HG02678 (cell line): ENCODE measurements at regions not wholly inside any gene's neighbourhood (a gene's known extent, or its start where the extent isn't known, plus 50 kb on each side); places are given as distances from the start of the nearest gene placed in this dataset.
"Not testable (repeated sequence)": the region's sequence is repeated elsewhere in the genome, so short reads cannot be mapped to it uniquely, and the experiment has no call there.

ENCODE experiments used
- ATAC-seq: cut with Tn5 transposase; IDR thresholded peaks from one replicate; pipeline ENCODE4 v1.9.1; 2021; ENCODE audit warnings: mild to moderate bottlenecking, moderate library complexity; ENCODE audit not compliant: unreplicated experiment

DNA sequence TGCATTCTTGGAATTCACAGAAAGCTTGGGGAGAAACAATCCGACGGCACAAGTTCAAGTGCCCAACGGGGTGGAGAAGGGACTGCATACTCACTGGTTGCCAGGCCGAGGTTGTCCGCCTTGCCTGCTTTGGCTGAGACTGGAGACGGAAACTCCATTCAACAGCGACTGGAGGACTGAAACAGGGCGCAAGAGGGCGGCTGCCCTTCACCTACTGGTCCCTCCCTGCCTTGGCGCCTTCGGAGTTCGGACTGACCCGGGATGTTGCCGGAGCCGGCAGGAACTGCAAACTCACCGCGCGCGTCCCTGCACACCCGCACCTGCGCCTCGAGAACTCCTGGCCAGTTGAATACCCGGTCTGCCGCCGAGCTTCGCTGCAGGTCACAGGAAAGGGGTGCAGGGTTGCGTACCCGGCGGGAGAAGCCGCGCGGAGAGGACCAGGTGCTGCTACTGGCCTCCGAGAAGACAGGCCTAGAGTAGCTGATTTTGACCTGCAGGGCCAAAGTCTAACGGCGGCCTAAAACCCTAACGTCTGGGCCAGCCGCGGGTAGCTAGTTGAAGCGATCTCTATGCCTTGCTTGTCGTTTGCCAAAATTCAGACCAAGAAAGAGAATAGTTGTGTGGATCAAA, 132.9 kb downstream of the FAM72B start:
- not testable (repeated sequence) for ATAC-seq

- ATAC-seq: not testable (repeated sequence)
Measured at GRCh38 chr1:121052081-121052660, 132.0 kb downstream of the FAM72B start.

DNA sequence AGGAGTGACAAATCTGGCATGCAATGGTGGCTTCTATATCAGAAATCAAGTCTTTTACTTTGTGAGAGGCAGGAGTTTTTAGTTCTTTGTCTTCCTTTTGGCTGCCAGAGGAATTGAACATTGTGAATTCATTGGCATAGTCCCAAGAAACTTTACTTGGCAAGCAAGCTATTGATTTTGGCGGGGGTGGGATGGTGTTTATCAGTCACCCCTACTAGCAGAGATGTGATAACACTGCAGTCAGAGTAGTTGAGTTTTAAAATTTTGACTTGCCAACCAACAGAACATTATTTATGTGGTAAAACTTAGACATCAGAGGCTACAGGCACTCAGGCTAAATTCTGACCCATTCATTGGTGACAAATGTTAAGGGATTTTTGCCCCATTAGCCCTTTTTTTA, 129.2 kb downstream of the FAM72B start:
- not testable (repeated sequence) for ATAC-seq

DNA sequence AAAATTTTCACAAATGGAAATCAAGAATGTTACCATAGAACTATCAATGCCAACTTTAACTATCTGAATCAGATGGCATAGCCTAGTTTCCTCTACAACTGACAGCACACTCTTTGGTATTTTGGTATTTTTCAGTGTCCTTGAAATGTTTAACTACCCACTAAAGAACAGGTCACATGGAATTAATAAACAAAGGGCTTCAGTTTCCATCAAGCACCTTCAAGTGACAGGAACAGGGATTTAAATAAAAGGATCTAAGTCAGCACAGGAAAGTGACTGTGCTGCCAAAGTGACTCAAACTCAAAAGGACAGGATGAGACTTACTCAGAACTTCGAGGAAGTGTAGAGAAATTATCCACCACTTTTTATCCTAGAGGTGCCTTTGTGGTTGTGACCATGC, 117.2 kb downstream of the FAM72B start:
- ATAC-seq: not testable (repeated sequence)

DNA sequence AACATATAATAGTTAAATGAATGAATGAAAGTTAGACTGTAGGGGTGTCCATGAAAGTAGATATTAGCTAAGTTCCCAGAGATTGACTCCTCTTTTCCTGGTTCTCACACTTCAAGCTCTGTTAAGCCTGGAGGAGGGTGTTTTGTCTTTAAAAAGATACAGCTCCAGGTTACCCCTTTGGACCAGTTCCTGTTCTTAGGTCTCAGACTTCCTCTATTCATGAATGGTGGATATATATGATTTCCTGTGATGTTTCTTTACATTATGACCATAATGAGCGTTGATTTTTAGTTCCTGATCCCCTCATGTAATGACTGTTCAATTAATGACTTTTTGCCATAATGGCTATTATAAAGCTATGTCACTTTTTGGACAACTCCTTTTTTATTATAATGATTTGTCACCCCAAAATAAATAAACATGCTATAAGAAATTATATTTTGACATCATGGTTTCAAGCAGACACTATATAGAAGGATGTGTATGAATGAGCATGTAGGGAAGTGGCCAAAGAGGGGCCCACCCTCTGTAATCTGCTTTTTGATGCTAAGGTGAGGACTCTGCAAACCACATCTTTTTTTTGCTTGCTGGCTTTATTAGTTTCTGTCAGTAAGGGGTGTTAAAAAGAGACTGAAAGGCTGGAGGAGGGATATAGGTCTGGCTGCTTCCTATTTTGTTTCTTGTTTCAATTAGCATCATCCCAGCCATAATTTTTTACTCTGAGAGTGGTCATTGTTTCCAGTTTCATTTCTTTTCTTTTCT, 115.2 kb downstream of the FAM72B start:
- not testable (repeated sequence) for ATAC-seq

GRCh38 chr1:121073852-121074251, 110.3 kb downstream of the FAM72B start:
- ATAC-seq: not testable (repeated sequence)

DNA sequence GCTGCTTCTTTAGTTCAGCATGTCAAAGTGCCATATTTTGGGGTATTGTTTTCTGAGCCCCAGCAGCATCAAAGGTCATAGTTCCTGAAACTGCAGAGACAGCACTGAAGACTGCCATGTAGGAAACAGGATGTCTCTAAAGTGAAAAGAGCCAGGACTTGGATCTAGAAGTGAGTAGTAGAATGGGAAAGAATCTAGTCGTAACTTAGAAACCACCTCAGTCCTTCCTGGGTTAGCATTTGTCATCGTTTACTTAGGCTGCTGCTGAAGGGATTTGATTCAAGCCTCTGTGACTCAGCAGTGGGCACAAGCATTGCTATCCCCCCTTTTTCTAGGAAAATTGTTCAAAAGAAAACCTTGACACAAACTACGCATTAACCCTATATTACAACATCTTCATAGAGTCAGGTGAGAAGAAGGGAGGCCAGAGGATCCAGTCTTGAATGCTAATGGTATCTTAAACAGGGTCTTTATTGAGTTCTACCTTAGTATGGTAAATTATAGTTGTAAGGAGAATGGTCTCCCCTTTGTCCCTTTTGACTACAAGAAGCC, 108.8 kb downstream of the FAM72B start:
- ATAC-seq: not testable (repeated sequence)

DNA sequence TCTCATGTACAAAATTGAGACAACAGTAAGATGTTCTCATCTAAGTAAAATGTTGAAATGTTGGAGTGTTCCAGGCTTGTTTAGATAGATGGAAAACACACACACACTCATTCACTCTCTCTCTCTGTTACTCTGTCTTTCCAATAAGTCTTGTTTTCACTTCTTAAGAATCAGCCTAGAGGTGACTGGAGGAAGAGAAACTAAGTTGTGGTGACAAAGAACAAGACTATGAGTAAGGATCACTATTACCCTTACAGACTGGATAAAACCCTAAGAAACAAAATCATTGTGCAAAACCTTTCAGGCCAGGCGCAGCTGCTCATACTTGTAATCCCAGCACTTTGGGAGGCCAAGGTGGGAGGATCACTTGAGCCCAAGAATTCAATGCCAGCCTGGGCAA, 107.5 kb downstream of the FAM72B start:
- peak; percentile 71 for ATAC-seq

DNA sequence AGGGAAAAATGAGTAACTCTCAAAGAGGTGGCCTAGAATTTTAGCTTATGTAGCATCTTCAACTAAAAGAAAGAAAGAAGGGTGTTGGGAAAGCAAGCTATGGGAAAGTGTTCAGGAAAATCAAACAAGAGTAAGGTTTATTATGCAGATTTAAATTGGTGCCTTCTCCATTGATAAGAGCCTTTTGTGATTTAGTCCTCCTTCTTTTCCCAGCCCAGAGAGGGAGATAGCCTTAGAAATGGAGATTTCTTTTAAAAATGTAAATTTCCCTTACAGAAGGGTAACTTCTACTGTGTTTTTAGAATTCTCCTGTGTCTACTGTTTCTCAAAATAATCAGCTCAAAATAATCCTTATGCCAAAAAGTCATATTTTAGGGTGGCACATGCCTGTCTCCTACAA, 104.5 kb downstream of the FAM72B start:
- not testable (repeated sequence) for ATAC-seq

GRCh38 chr1:121080197-121080903, 103.8 kb downstream of the FAM72B start:
- ATAC-seq: not testable (repeated sequence)

GRCh38 chr1:121080904-121081264, 103.3 kb downstream of the FAM72B start:
- not testable (repeated sequence) for ATAC-seq

DNA sequence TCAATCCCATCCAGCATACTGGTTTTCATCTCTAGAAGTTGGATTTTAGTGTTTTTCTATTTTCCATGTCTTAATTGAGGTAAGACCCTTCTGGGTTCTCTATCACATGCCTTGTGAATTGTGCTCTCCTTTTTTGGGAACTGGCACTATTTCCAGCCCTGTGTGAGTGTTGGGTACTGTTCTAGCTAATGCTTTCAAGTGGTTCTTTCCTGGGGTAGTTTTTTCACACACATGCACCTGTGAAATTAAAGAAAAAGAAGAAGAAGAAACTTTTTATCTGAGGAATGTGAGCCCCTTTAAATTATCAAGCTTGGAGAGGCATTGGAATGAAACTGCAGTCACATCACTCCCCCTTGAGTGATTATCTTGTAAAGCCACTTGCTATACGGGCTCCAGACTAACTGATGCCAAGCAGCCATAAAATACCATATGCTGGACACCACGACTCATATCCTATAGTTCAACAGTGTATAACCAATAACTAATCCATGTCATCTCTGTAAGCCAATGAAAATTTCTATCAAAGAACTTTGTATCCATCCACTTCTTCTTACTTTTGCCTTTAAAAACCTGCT, 102.4 kb downstream of the FAM72B start:
- not testable (repeated sequence) for ATAC-seq

- not testable (repeated sequence) for ATAC-seq
Measured at GRCh38 chr1:121082995-121083394, 101.1 kb downstream of the FAM72B start.

- ATAC-seq: not testable (repeated sequence)
Measured at GRCh38 chr1:121086249-121086648, 97.9 kb downstream of the FAM72B start.

DNA sequence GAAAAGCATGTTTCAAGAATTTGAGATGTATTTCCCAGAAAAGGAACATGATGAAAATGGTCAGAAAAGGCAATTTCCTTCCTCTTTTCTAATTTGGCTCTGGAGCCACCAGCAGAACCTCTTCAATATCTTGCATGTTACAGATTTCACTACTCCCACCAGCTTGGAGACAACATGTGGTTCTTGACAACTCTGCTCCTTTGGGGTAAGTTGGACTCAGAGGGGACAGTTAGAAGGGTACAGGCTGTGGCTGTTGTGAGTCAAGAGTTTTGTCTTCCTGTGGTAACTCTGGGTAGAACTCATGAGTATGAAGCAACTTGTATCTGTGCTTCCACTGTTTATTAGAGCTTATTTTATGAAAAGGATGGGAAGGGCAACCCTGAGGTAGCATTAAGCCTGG, 96.9 kb downstream of the FAM72B start:
- ATAC-seq: not testable (repeated sequence)

DNA sequence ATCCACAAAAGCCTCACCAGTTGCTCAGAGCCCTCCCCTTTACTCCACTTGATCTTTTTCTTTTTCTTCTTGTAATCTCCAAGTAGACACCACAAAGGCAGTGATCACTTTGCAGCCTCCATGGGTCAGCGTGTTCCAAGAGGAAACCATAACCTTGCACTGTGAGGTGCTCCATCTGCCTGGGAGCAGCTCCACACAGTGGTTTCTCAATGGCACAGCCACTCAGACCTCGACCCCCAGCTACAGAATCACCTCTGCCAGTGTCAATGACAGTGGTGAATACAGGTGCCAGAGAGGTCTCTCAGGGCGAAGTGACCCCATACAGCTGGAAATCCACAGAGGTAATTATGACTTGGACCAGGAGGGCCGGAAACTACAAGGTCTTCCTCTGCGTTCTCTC, 95.6 kb downstream of the FAM72B start:
- not testable (repeated sequence) for ATAC-seq

DNA sequence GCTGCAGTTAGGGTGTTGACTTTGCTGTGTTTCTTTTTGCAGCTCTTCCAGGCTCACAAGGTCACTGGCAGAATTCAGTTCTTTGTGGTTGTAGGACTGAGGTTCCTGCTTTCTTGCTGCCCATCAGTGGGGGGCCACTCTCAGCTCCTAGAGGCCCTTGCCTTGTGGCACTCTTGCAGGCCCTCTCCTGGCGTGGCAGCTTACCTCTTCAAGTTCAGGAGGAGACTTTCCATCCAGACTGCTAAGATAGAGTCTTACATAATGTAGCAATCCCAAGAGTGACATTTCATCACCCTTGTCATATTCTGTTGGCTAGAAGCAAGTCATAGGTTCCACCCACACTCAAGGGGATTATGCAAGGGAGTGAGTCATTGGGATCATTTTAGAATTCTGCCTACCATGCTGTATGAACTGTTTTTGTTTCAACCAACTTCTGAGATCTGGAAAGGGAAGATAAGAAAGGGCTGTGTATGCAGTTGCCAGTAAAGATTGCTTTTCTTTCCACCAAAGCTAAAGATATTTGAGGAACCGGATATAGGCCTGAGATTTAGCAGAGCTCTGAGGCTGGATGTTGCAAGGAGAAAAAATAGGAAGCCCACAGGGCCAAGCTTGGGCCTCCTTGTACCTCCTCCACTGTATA, 91.7 kb downstream of the FAM72B start:
- not testable (repeated sequence) for ATAC-seq

DNA sequence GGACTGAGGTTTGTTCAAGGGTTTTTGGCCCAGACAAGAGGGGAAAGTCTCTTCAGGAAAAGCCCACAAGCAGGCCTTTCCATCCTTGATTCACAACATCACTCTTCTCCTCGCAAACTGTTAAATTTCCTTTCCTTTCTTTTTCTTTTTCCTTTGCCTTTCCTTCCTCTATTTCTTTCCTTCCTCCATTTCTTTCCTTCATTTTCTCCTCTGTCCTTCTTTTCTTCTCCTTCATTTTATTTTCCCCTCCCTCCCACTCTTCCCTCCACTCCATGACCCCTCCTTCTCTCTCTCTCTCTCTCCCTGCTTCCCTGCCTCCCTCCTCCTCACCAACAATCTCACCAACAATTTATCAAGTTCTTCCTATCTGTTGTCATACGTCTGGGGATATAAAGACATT, 89.1 kb downstream of the FAM72B start:
- not testable (repeated sequence) for ATAC-seq

GRCh38 chr1:121097127-121097866, 86.8 kb downstream of the FAM72B start:
- ATAC-seq: peak; percentile 94

DNA sequence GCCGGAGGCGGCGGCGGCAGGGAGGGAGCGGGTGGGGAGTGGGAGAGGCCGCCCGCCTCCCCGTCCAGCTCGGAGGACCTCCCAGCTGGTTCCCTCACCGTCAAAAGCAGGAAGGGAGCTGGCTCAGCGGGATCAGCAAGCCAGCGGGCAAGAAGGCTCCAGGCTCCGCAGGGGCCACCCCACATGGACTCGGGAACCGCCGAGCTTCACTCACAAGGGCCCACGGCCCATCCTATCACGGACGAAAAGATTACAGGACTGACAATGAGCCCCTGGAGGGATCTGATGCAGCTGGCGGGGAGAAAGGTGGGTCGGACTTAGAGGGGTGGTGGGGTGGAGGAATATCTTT, 86.3 kb downstream of the FAM72B start:
- ATAC-seq: peak; percentile 0
